ENCODE measurements at regions not wholly inside any gene's neighbourhood (a gene's known extent, or its start where the extent isn't known, plus 50 kb on each side); places are given as distances from the start of the nearest gene placed in this dataset.

- no peak for DNase-seq (ENCODE audit: low read depth in 3 of 3, low spot score in 1 of 3)
These were observed 641.0 kb upstream of the EEF2KMT start for GRCh38 chr16:5738586-5738985.

- DNase-seq (ENCODE audit: low read depth in 3 of 3, low spot score in 1 of 3) = no peak
These were observed 638.8 kb upstream of the EEF2KMT start for GRCh38 chr16:5736209-5736930.

- no peak for DNase-seq (ENCODE audit: low read depth in 3 of 3, low spot score in 1 of 3)
These were observed 637.8 kb upstream of the EEF2KMT start for GRCh38 chr16:5735444-5735843.

- DNase-seq (ENCODE audit: low read depth in 3 of 3, low spot score in 1 of 3) = no peak
These were observed 633.2 kb upstream of the EEF2KMT start for GRCh38 chr16:5730783-5731182.

- DNase-seq (ENCODE audit: low read depth in 3 of 3, low spot score in 1 of 3) = no peak
These were observed 624.6 kb upstream of the EEF2KMT start for GRCh38 chr16:5722116-5722619.

GRCh38 chr16:5715155-5715554 lies 617.6 kb upstream of the EEF2KMT start:
- DNase-seq (ENCODE audit: low read depth in 3 of 3, low spot score in 1 of 3) = no peak

- no peak for DNase-seq (ENCODE audit: low read depth in 3 of 3, low spot score in 1 of 3)
These were observed 612.3 kb upstream of the EEF2KMT start for GRCh38 chr16:5709889-5710288.

- no peak for DNase-seq (ENCODE audit: low read depth in 3 of 3, low spot score in 1 of 3)
These were observed 608.6 kb upstream of the EEF2KMT start for GRCh38 chr16:5706211-5706610.

- DNase-seq (ENCODE audit: low read depth in 3 of 3, low spot score in 1 of 3) = no peak
These were observed 606.7 kb upstream of the EEF2KMT start for GRCh38 chr16:5704271-5704670.

- DNase-seq (ENCODE audit: low read depth in 3 of 3, low spot score in 1 of 3) = no peak
These were observed 595.8 kb upstream of the EEF2KMT start for GRCh38 chr16:5693426-5693825.

GRCh38 chr16:5681966-5682365 lies 584.4 kb upstream of the EEF2KMT start:
- DNase-seq (ENCODE audit: low read depth in 3 of 3, low spot score in 1 of 3) = no peak

- DNase-seq (ENCODE audit: low read depth in 3 of 3, low spot score in 1 of 3) = no peak
These were observed 580.8 kb upstream of the EEF2KMT start for GRCh38 chr16:5678371-5678770.

- DNase-seq (ENCODE audit: low read depth in 3 of 3, low spot score in 1 of 3) = no peak
These were observed 573.8 kb upstream of the EEF2KMT start for GRCh38 chr16:5671421-5671820.

GRCh38 chr16:5670198-5670597 lies 572.6 kb upstream of the EEF2KMT start:
- no peak for DNase-seq (ENCODE audit: low read depth in 3 of 3, low spot score in 1 of 3)

- DNase-seq (ENCODE audit: low read depth in 3 of 3, low spot score in 1 of 3) = no peak
These were observed 571.0 kb upstream of the EEF2KMT start for GRCh38 chr16:5668553-5668952.

- no peak for DNase-seq (ENCODE audit: low read depth in 3 of 3, low spot score in 1 of 3)
These were observed 568.2 kb upstream of the EEF2KMT start for GRCh38 chr16:5665834-5666233.

GRCh38 chr16:5653789-5654188 lies 556.2 kb upstream of the EEF2KMT start:
- no peak for DNase-seq (ENCODE audit: low read depth in 3 of 3, low spot score in 1 of 3)

- no peak for DNase-seq (ENCODE audit: low read depth in 3 of 3, low spot score in 1 of 3)
These were observed 555.4 kb upstream of the EEF2KMT start for GRCh38 chr16:5653041-5653440.

- no peak for DNase-seq (ENCODE audit: low read depth in 3 of 3, low spot score in 1 of 3)
These were observed 552.5 kb upstream of the EEF2KMT start for GRCh38 chr16:5649762-5650743.

GRCh38 chr16:5647051-5647450 lies 549.5 kb upstream of the EEF2KMT start:
- no peak for DNase-seq (ENCODE audit: low read depth in 3 of 3, low spot score in 1 of 3)

GRCh38 chr16:5643855-5644531 lies 546.4 kb upstream of the EEF2KMT start:
- no peak for DNase-seq (ENCODE audit: low read depth in 3 of 3, low spot score in 1 of 3)
